ENCODE measurements at regions not wholly inside any gene's neighbourhood (a gene's known extent, or its start where the extent isn't known, plus 50 kb on each side); places are given as distances from the start of the nearest gene placed in this dataset.

- TF ChIP-seq CTCF (IDR thresholded peaks at IDR 0.05) (no peak), POLR2A (IDR thresholded peaks at IDR 0.05) (no peak)
These were observed 267.1 kb upstream of the SGK1 start for GRCh38 chr6:134584847-134585516.

All from right lobe of liver (tissue), 4 donors.